NCI-H1105 treated with DMSO at 0.1 percent for 48 hours (cell line): ENCODE measurements at regions not wholly inside any gene's neighbourhood (a gene's known extent, or its start where the extent isn't known, plus 50 kb on each side); places are given as distances from the start of the nearest gene placed in this dataset.

Experiments
- DNase-seq: peaks from one replicate; lab custom pipeline; 2025; lab: John Stamatoyannopoulos, UW

DNA sequence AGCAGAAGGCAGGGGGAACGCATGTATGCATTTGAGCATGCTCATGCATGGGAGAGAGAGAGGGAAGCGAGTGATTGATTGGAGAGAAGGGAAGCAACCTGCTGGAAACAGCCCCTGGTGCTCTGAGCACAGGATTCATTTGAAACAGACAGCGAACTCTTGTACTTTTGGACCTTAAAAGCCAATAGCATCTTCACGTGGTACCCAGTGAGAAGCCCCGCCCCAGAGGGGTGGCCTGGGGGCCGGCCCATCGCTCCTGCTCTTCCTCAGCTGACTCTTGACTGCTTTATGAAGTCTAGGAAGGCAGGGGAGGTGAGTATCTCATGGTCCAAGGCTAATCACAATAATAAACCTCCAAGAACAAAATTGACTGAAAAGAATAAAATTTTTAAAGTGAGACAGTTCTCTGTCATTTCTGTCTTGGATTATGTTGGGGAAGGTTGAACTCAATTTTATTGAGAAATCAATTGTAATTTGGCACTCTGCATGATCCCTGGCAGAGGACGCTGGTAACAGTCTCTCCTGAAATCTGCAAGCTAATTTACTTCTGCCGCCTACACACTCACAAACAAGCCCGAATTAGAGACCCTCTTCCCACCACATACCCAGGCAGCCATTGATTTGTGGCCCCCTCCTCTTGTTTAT, 168.2 kb upstream of the PPARGC1A start:
- DNase-seq, result no peak

- no peak for DNase-seq
These were observed 166.4 kb upstream of the PPARGC1A start for GRCh38 chr4:24056289-24056688.

DNA sequence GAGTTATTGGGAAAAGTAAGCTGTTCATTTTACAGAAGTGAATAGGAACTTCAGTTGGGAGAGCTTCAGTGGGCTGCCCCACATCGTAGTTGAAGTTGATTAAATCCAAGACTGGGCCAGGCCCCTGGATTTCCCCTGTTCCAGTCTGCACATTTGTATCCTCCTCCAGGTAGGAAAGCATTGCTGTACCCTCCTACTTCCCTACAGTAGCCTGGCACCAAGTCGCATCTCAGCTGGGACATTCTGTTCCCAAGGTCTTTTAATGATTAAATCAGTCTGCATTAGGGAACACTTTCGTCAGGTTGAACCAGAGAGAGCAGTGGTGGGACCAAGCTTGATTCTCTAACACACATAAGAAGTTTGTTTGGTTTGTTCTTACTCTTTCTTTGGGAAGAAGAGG, 165.8 kb upstream of the PPARGC1A start:
- no peak for DNase-seq

- no peak for DNase-seq
These were observed 165.1 kb upstream of the PPARGC1A start for GRCh38 chr4:24054910-24055309.

GRCh38 chr4:24053934-24054333, 164.1 kb upstream of the PPARGC1A start:
- DNase-seq, result no peak

DNA sequence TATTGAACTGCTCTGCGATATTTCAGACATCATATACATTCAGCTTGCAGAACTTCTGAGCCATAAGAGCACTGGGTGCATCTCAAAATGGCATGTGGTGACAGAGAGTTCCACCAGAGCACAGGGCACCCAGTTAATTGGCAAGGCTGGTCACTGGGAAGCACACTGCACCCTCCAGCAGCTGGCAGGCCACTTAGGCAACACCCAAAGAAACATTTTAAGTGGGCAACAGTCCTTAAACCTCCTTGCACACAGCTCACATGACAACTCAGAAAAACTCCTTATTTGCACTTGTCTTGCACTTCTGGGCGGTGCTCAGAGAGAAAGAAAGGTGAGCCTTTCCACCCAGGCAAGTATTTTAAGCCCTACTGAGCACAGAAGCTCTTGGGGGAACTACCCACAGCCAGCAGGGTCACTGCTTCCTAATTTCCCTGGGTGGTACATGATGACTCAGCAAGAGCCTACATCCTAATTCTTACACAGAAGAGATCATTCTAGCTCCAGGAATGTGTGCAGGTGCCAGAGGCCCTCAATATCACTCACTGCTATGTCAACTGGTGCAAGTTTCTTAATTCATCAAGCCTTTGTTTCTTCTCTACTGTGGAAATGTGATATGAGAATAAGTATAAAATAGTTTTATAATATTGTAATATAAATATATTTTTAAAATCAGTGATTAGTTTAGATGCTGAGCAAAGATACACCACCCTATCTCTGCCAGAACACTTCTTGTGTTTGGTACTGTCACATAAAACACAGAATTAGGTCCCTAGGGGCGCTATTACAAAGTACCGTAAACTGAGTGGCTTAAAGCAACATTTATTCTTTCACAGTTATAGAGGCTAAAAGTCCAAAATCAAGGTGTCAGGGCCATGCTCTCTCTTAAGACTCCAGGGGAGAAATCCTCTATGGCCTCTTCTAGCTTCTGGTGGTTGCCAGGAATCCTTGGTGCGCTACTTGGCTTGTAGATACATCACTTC, 155.1 kb upstream of the PPARGC1A start:
- no peak for DNase-seq

DNA sequence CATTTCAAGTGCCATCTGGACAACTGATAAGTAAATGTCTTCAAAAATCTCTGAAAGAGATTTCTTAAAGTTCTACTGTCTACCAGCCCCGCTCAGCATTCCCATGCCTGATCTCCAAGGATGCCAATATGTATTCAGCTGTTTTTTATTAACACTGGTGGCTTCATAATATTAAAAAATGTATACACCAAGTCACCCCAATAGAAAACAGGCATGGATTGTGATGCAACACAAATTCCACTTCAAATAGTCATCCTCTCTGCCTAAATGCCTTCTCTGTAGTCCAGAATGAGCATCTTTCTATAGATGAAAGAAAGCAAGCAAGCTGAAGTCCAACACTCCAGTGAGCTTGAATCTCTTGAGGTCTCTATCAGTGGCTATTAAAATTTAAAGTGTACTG, 152.2 kb upstream of the PPARGC1A start:
- no peak for DNase-seq

GRCh38 chr4:24040811-24041210, 151.0 kb upstream of the PPARGC1A start:
- DNase-seq, result no peak

- no peak for DNase-seq
These were observed 143.8 kb upstream of the PPARGC1A start for GRCh38 chr4:24033626-24034025.

- DNase-seq, result no peak
These were observed 142.6 kb upstream of the PPARGC1A start for GRCh38 chr4:24032371-24032989.

GRCh38 chr4:24026596-24026995, 136.7 kb upstream of the PPARGC1A start:
- no peak for DNase-seq

GRCh38 chr4:24024605-24025004, 134.8 kb upstream of the PPARGC1A start:
- DNase-seq, result no peak

- DNase-seq, result no peak
These were observed 134.3 kb upstream of the PPARGC1A start for GRCh38 chr4:24024157-24024556.

DNA sequence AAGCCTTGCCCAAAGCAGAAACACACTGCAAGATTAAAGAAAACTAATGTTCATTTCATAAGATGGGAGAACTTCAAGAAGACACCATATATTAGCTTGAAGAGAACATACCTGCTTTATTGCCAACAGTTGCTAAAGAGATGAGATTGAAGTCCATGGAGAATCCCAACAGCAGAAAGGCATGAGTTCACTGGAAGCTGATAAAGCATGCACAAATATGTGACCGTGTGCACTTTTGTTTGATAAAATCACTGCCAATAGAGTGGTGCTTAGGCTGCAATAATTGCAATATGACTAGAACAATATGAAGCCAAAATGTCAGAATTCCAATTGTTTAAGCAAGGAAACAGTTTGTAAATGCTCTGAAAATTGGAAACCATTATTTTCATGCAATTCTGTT, 125.9 kb upstream of the PPARGC1A start:
- no peak for DNase-seq

GRCh38 chr4:24013668-24014422, 124.0 kb upstream of the PPARGC1A start:
- DNase-seq, result no peak

DNA sequence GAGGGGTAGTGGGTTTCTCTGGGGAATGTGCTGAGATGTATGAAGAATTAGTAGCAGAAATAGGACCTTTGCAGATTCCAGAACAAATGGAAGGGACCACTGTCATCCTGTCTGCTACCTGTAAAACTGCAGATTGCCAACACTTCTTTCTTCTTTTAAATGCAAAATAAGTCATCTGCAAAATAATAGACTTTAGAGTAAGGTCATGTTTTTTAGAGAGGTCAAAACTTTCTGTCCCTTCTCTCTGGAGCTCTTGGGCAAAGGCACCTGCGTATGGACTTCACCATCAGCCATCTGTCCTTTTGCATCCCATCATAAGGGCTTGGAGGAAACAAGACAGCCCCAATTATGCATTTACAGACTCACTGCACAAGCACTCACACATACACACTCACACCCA, 121.1 kb upstream of the PPARGC1A start:
- DNase-seq, result no peak

- DNase-seq, result no peak
These were observed 120.7 kb upstream of the PPARGC1A start for GRCh38 chr4:24010573-24010972.

GRCh38 chr4:24007860-24008261, 118.0 kb upstream of the PPARGC1A start:
- no peak for DNase-seq

DNA sequence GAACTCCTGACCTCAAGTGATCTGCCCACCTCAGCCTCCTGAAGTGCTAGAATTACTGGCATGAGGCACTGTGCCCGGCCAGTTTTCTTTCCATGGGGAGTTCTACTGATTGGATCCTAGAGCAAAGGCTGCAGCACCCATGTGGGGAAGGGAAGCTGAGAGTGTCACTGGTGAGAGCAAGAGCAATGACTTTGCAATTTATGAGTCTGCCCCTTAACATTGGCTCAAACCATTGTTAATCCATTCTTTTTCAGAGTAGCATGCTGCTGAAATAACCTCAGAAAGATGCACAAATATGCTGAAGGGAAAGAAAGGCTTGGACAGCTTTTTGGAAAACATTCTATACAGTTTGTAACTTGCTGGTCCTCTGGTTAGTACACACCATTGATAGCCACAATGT, 116.4 kb upstream of the PPARGC1A start:
- DNase-seq, result no peak

DNA sequence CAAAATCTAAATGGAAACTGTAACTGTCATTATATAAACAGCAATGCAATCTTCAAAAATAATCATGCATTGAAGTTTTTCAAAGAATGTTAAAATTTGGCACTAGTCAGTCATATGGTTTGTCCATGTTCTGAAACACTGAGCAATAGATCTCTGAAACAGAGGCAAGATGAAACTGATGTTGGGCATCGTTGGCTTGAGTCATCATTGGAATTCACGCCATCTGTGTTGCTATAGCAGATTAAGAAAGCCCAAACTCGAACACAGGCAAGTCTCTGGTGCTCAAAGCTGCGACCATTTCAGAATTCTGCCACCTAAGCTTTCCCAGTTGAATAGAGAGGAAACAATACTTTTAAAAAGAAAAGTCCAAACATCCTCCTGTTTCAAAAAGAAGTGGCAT, 114.1 kb upstream of the PPARGC1A start:
- DNase-seq, result no peak

DNA sequence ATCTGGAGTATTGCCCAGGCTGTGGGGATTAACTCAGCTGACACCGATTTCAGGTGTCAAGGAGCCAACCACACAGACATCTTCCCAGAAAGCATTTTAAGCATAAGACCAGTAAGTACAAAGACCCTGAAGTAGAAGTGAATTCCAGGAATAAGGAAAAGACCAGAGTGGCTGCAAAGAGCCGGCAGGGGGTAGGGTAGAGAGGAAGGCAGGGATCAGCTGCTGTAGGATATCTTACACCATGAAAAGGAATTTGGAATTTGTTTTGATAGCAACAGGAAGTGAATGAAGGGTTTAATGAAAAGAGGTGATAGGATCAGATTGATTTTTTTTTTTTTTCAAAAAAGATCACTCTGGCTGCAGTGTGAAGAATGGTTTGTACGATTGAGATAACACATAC, 113.6 kb upstream of the PPARGC1A start:
- DNase-seq, result no peak

DNA sequence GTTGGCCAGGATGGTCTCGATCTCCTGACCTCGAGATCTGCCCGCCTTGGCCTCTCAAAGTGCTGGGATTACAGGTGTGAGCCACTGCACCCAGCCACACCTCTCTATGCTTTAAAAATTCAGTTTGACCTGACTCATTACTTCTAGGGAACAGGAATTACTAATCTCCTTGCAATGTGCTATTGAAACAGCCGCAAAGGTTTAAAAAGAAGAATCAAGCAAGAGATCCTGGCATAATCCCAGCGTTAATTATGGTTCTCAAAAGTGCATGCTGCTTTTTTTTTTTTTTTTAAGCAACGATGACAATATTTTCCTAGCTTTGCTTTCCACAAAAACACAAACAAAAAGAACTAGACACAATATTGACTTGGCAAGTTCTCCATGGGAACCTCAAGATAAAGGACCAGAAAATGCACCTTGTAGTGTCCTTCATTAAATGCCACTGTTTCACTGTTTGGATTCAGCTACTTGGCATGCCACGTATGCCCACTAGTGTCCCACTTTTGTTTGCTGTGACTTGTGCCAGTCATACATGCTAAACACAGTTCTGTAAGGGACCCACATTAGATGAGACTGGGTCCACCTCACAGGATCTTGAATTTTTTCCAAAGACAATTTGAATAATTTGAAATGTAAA, 112.6 kb upstream of the PPARGC1A start:
- no peak for DNase-seq
